Heart left ventricle (tissue), 13 donors: ENCODE measurements at regions not wholly inside any gene's neighbourhood (a gene's known extent, or its start where the extent isn't known, plus 50 kb on each side); places are given as distances from the start of the nearest gene placed in this dataset.

Experiments used
- CTCF ChIP-seq, 12 donors: fragments of 200-600 bp; sonication (generic) in 4 of 12; IDR thresholded peaks; one replicate each; pipeline versions ENCODE4 v1.5.0 to v1.8.0; 2018 to 2022; ENCODE audit warnings: antibody characterized with exemption in 12 of 12, mild to moderate bottlenecking in 5 of 12
- POLR2A ChIP-seq, 2 donors: fragments of 450-650 bp; IDR thresholded peaks; one replicate each; pipeline ENCODE4 v1.6.1; 2017; ENCODE audit warnings: antibody characterized with exemption in 2 of 2, mild to moderate bottlenecking in 2 of 2, moderate library complexity in 2 of 2
- donor health status: ischemic (EF 13 %, LVEDD 7.1; RV severe dilation, severe dysfunction).
- donor health status: DM: no; HTN: yes; CAD: no.
- donor health status: DM: no; HTN: no; CAD: no.
- donor health status: ischemic (EF 25% LVEDD 6.9; RV normal size, moderate dysfunction).
- donor health status: ischemic (EF 25% LVEDD 5.7; RV mildly dilated, moderate dysfunction).
- donor health status: ischemic (EF 35%, LVEDD 5.7; RV mildly dilated, moderate dysfunction).
- donor health status: nonischemic (EF 11% LVEDD 7.7; RV severe dilation, severe dysfunction).
- donor health status: DM: yes; HTN: yes; CAD: no.
- donor health status: PGD.
- donor health status: ischemic (EF 29% LVEDD 5.4; RV normal size, mild dysfunction).
- donor health status: nonischemic (EF 23%, LVEDD 6.1; RV moderate dilation, normal function).

- TF ChIP-seq POLR2A (IDR thresholded peaks at IDR 0.05) (no peak), CTCF (IDR thresholded peaks at IDR 0.05) (no peak)
These were observed 151.5 kb upstream of the SHH start for GRCh38 chr7:155963771-155964195.
